ENCODE measurements at regions not wholly inside any gene's neighbourhood (a gene's known extent, or its start where the extent isn't known, plus 50 kb on each side); places are given as distances from the start of the nearest gene placed in this dataset.

DNA sequence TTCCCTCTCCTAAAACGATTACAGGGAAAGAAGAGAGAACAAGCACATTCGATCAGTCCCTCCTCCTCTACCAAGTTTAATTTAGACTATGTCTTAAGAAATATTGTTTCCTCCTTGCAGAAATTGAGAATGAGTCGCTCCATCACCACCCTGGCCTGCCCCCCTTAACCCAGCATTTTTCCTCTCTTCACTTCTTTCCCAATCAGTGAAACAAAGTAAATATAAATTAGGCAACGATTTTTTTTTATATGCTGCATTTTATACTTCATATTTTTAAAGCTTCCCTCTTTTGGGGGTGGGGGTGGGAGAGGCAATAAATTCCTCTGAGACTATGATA, 300.0 kb downstream of the SPRY2 start:
- H3K9ac ChIP-seq (ENCODE audit: low read depth, low read length) = peak overlapping the region; percentile 71

GRCh38 chr13:80040196-80040980, 300.5 kb downstream of the SPRY2 start:
- H3K36me3 ChIP-seq (ENCODE audit: insufficient read depth, low read length) = no peaks in the 10 kb centered on the region
- H3K4me3 ChIP-seq (ENCODE audit: low read length) = peak overlapping the region; percentile 6
- H3K4me2 ChIP-seq (ENCODE audit: low read length) = peak overlapping the region; percentile 53
- no peaks in the 10 kb centered on the region for H3K9me3 ChIP-seq (replicated peaks; ENCODE audit: low read length)
- H3K4me1 ChIP-seq (ENCODE audit: control insufficient read depth, insufficient read depth, low read length) = peaks cover 53% of the 10 kb centered on the region
- H3K9ac ChIP-seq (ENCODE audit: low read depth, low read length) = peak overlapping the region; percentile 71
- no peaks in the 10 kb centered on the region for H3K27me3 ChIP-seq (ENCODE audit: control insufficient read depth, insufficient read depth, low read length)

More for the DNA sequence above, 300.0 kb downstream of the SPRY2 start:
- no peaks in the 10 kb centered on the region for H3K36me3 ChIP-seq (ENCODE audit: insufficient read depth, low read length)
- no peaks in the 10 kb centered on the region for H3K9me3 ChIP-seq (replicated peaks; ENCODE audit: low read length)
- peaks cover 53% of the 10 kb centered on the region for H3K4me1 ChIP-seq (ENCODE audit: control insufficient read depth, insufficient read depth, low read length)
- H3K27me3 ChIP-seq (ENCODE audit: control insufficient read depth, insufficient read depth, low read length) = no peaks in the 10 kb centered on the region
- H3K4me3 ChIP-seq (ENCODE audit: low read length) = peak overlapping the region; percentile 0
- H3K4me2 ChIP-seq (ENCODE audit: low read length) = peak overlapping the region; percentile 53

GRCh38 chr13:80039000-80039399, 301.9 kb downstream of the SPRY2 start:
- H3K9ac ChIP-seq (ENCODE audit: low read depth, low read length) = no peak overlapping the region
- H3K27me3 ChIP-seq (ENCODE audit: control insufficient read depth, insufficient read depth, low read length) = no peaks in the 10 kb centered on the region
- H3K36me3 ChIP-seq (ENCODE audit: insufficient read depth, low read length) = no peaks in the 10 kb centered on the region
- no peak overlapping the region for H3K4me3 ChIP-seq (ENCODE audit: low read length)
- no peak overlapping the region for H3K4me2 ChIP-seq (ENCODE audit: low read length)
- H3K4me1 ChIP-seq (ENCODE audit: control insufficient read depth, insufficient read depth, low read length) = peaks cover 53% of the 10 kb centered on the region
- no peaks in the 10 kb centered on the region for H3K9me3 ChIP-seq (replicated peaks; ENCODE audit: low read length)

DNA sequence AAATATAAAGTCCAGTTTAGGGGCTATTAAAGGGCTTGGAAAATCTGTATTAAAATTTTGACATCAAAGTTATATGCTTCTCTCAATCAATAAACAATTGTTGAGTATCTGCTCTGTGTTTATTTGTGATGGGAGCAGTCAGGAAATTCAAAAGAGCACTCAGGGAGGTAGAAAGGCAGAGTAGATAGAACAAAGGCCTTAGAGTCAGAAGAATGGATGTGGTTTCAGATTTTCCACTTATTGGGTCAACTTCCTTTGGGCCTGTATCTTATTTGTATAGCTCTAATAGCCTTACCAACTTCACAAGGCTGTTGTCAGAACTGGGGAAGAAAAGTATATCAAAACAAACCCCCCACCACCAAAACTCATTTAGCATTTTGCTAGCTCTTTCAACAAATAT, 302.6 kb downstream of the SPRY2 start:
- H3K9me3 ChIP-seq (replicated peaks; ENCODE audit: low read length) = no peaks in the 10 kb centered on the region
- H3K4me3 ChIP-seq (ENCODE audit: low read length) = no peak overlapping the region
- H3K36me3 ChIP-seq (ENCODE audit: insufficient read depth, low read length) = no peaks in the 10 kb centered on the region
- H3K9ac ChIP-seq (ENCODE audit: low read depth, low read length) = peak overlapping the region; percentile 45
- H3K4me2 ChIP-seq (ENCODE audit: low read length) = no peak overlapping the region
- H3K27me3 ChIP-seq (ENCODE audit: control insufficient read depth, insufficient read depth, low read length) = no peaks in the 10 kb centered on the region
- peaks cover 53% of the 10 kb centered on the region for H3K4me1 ChIP-seq (ENCODE audit: control insufficient read depth, insufficient read depth, low read length)

DNA sequence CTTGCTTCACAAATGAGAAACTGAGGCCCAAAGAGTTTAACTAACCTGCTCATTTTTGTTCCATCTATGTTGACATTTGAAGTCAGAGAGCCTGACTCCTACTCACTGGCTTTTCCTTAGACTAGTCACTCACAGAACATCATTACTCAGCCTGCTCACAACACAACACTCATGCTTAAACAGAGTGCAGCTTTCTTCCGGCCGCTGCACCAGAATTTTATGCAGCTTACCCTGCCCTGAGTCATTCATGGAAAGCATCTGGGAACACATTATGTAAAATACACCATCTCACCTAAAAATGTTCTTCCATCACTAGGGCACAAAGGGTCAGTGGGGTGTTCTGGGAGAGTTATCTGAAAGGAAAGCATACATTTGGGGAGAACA, 303.4 kb downstream of the SPRY2 start:
- Histone ChIP-seq H3K9ac (ENCODE audit: low read depth, low read length) (peak overlapping the region; percentile 45), H3K9me3 (replicated peaks; ENCODE audit: low read length) (no peaks in the 10 kb centered on the region), H3K4me1 (ENCODE audit: control insufficient read depth, insufficient read depth, low read length) (peaks cover 53% of the 10 kb centered on the region), H3K27me3 (ENCODE audit: control insufficient read depth, insufficient read depth, low read length) (no peaks in the 10 kb centered on the region), H3K36me3 (ENCODE audit: insufficient read depth, low read length) (no peaks in the 10 kb centered on the region), H3K4me3 (ENCODE audit: low read length) (peak overlapping the region; percentile 8), H3K4me2 (ENCODE audit: low read length) (peak overlapping the region; percentile 41)

DNA sequence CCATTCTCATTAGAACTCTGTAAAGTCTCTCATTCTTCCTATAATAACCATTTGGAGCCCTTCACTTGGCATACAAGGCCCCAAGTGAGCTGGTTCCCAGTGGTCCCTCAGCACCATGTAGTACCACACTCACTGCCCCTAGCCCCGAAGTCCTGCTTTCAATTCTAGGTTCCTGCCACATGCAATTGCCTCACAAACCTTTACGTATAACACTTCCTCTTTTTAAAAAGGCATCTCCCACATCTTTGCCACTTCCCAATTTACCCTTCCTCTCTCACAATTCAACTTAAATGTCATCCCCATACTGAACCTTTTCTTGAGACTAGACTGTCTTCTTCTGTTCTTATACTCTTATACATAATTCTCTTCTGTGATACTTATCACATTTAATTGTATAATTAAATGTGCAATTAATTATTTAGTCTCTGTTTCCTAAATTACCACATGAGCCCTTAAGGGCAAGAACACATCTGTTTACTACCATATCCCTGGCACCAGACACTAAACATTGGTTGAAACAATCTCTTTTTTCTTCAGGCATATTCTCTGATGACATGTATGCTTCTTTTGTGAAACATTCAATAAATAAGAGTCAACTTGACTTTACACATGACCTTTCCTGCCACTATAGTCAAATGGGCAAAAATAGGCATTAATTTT, 304.0 kb downstream of the SPRY2 start:
- Histone ChIP-seq H3K9me3 (replicated peaks; ENCODE audit: low read length) (no peaks in the 10 kb centered on the region), H3K9ac (ENCODE audit: low read depth, low read length) (peak overlapping the region; percentile 45), H3K4me2 (ENCODE audit: low read length) (peak overlapping the region; percentile 14), H3K36me3 (ENCODE audit: insufficient read depth, low read length) (no peaks in the 10 kb centered on the region), H3K4me3 (ENCODE audit: low read length) (no peak overlapping the region), H3K4me1 (ENCODE audit: control insufficient read depth, insufficient read depth, low read length) (peaks cover 50% of the 10 kb centered on the region), H3K27me3 (ENCODE audit: control insufficient read depth, insufficient read depth, low read length) (no peaks in the 10 kb centered on the region)

DNA sequence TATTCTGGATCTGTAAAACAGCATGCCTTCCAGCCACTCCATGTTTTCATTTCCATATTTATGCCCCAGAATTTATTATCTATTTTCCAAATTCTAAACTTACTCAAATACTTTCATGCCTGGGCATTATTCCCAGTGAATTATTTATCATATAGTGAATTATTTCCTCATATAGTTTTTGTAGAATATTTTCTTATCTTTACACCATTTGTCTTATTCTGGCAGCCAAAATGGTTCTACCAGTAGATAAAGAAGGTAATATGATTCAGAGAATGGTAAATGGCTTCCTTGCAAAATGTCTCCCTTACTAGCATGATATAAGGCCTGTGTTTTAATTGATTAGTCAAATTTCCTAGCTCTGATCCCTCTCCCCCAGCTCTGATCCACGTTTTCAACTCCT, 305.8 kb downstream of the SPRY2 start:
- no peaks in the 10 kb centered on the region for H3K27me3 ChIP-seq (ENCODE audit: control insufficient read depth, insufficient read depth, low read length)
- no peaks in the 10 kb centered on the region for H3K36me3 ChIP-seq (ENCODE audit: insufficient read depth, low read length)
- peaks cover 43% of the 10 kb centered on the region for H3K4me1 ChIP-seq (ENCODE audit: control insufficient read depth, insufficient read depth, low read length)
- no peaks in the 10 kb centered on the region for H3K9me3 ChIP-seq (replicated peaks; ENCODE audit: low read length)
- no peak overlapping the region for H3K4me3 ChIP-seq (ENCODE audit: low read length)
- H3K4me2 ChIP-seq (ENCODE audit: low read length) = no peak overlapping the region
- H3K9ac ChIP-seq (ENCODE audit: low read depth, low read length) = no peak overlapping the region

GRCh38 chr13:80033951-80034350, 307.0 kb downstream of the SPRY2 start:
- Histone ChIP-seq H3K9me3 (replicated peaks; ENCODE audit: low read length) (no peaks in the 10 kb centered on the region), H3K36me3 (ENCODE audit: insufficient read depth, low read length) (no peaks in the 10 kb centered on the region), H3K9ac (ENCODE audit: low read depth, low read length) (no peak overlapping the region), H3K27me3 (ENCODE audit: control insufficient read depth, insufficient read depth, low read length) (no peaks in the 10 kb centered on the region), H3K4me2 (ENCODE audit: low read length) (no peak overlapping the region), H3K4me3 (ENCODE audit: low read length) (no peak overlapping the region), H3K4me1 (ENCODE audit: control insufficient read depth, insufficient read depth, low read length) (peaks cover 32% of the 10 kb centered on the region)

- Histone ChIP-seq H3K4me1 (ENCODE audit: control insufficient read depth, insufficient read depth, low read length) (peaks cover 25% of the 10 kb centered on the region), H3K9me3 (replicated peaks; ENCODE audit: low read length) (no peaks in the 10 kb centered on the region), H3K4me2 (ENCODE audit: low read length) (no peak overlapping the region), H3K4me3 (ENCODE audit: low read length) (no peak overlapping the region), H3K9ac (ENCODE audit: low read depth, low read length) (no peak overlapping the region), H3K27me3 (ENCODE audit: control insufficient read depth, insufficient read depth, low read length) (no peaks in the 10 kb centered on the region), H3K36me3 (ENCODE audit: insufficient read depth, low read length) (no peaks in the 10 kb centered on the region)
These were observed 307.6 kb downstream of the SPRY2 start for GRCh38 chr13:80033286-80033685.

DNA sequence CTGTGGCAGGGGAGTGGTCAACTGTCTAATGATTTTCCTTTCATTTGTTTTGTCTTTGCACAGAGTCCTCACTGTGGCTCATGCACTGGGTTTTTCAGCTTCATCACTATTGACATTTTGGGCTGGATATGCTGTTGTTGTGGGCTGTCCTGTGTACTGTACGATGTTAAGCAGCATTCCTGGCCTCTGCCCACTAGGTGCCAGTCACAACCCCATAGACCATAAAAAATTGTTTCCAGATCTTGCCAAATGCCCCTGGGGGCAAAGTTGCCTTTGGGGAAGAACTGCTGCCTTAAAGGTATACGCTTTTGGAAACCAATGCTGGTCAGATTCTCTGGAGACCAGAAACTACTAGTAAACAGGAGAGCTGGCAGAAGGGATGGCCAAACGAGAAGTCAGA, 310.4 kb downstream of the SPRY2 start:
- no peak overlapping the region for H3K9ac ChIP-seq (ENCODE audit: low read depth, low read length)
- H3K9me3 ChIP-seq (replicated peaks; ENCODE audit: low read length) = no peaks in the 10 kb centered on the region
- H3K36me3 ChIP-seq (ENCODE audit: insufficient read depth, low read length) = no peaks in the 10 kb centered on the region
- no peak overlapping the region for H3K4me3 ChIP-seq (ENCODE audit: low read length)
- no peaks in the 10 kb centered on the region for H3K27me3 ChIP-seq (ENCODE audit: control insufficient read depth, insufficient read depth, low read length)
- peaks cover 8% of the 10 kb centered on the region for H3K4me1 ChIP-seq (ENCODE audit: control insufficient read depth, insufficient read depth, low read length)
- no peak overlapping the region for H3K4me2 ChIP-seq (ENCODE audit: low read length)

DNA sequence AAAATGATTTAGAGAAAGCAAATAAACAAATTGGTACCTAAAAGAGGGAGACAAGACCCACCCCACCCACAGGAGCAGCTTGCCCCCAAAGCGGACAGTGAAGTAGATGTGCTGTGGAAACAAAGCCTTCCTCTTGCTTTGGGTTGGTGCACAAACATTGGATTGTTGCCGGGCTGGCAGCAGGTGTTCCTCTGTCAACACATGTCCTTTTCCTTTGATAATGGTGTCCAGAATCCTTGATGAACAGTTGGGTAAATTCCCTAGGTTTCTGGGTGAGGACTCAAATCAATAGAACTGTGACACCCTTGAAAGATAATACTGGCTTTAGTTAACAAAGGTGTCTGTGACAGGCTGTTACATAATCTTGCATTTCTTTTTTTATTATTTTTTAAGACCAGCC, 311.8 kb downstream of the SPRY2 start:
- H3K4me3 ChIP-seq (ENCODE audit: low read length) = no peak overlapping the region
- no peaks in the 10 kb centered on the region for H3K9me3 ChIP-seq (replicated peaks; ENCODE audit: low read length)
- no peaks in the 10 kb centered on the region for H3K27me3 ChIP-seq (ENCODE audit: control insufficient read depth, insufficient read depth, low read length)
- no peaks in the 10 kb centered on the region for H3K36me3 ChIP-seq (ENCODE audit: insufficient read depth, low read length)
- H3K9ac ChIP-seq (ENCODE audit: low read depth, low read length) = no peak overlapping the region
- H3K4me1 ChIP-seq (ENCODE audit: control insufficient read depth, insufficient read depth, low read length) = peaks cover 8% of the 10 kb centered on the region
- no peak overlapping the region for H3K4me2 ChIP-seq (ENCODE audit: low read length)

GRCh38 chr13:80022146-80022545, 318.8 kb downstream of the SPRY2 start:
- Histone ChIP-seq H3K9ac (ENCODE audit: low read depth, low read length) (no peak overlapping the region), H3K4me3 (ENCODE audit: low read length) (no peak overlapping the region), H3K36me3 (ENCODE audit: insufficient read depth, low read length) (no peaks in the 10 kb centered on the region), H3K9me3 (replicated peaks; ENCODE audit: low read length) (no peaks in the 10 kb centered on the region), H3K4me1 (ENCODE audit: control insufficient read depth, insufficient read depth, low read length) (peaks cover 6% of the 10 kb centered on the region), H3K4me2 (ENCODE audit: low read length) (no peak overlapping the region), H3K27me3 (ENCODE audit: control insufficient read depth, insufficient read depth, low read length) (no peaks in the 10 kb centered on the region)
